PC-9 (cell line): ENCODE measurements at regions not wholly inside any gene's neighbourhood (a gene's known extent, or its start where the extent isn't known, plus 50 kb on each side); places are given as distances from the start of the nearest gene placed in this dataset.
A peak's percentile ranks its signal among the peaks of the same experiment; 100 is the strongest.

Experiments used
- BruUV-seq: library from RNA; stranded (reverse); fragments of 400-500 nt; replicated peaks from 2 replicates; lab custom pipeline; 2021; lab: Mats Ljungman, UMichigan
- CTCF ChIA-PET: fragments of 300-600 bp; sonication (Branson Sonifier 250); formaldehyde crosslinking; loops from one replicate; lab custom pipeline; 2022; ENCODE audit warnings: antibody characterized with exemption; lab: Charles Lee
- POLR2A ChIA-PET: fragments of 300-600 bp; sonication (Branson Sonifier 250); formaldehyde crosslinking; loops from one replicate; lab custom pipeline; 2022; ENCODE audit warnings: antibody characterized with exemption; ENCODE audit not compliant: unreplicated experiment; lab: Charles Lee
- DNase-seq, 2 experiments: peaks; one replicate each; pipeline versions ENCODE4 v3.0.0 to v3.0.0-alpha.2; 2015 to 2022; ENCODE audit warnings: mixed read lengths in 1 of 2
- H2AFZ ChIP-seq: fragments of 200-600 bp; sonication (generic); 2 replicates; pipeline ENCODE4 v1.8.1; 2017; ENCODE audit warnings: antibody characterized with exemption
- H3F3A ChIP-seq: fragments of 200-600 bp; sonication (generic); 2 replicates; pipeline ENCODE4 v1.8.1; 2017; ENCODE audit warnings: antibody characterized with exemption, mild to moderate bottlenecking, low read depth; ENCODE audit not compliant: insufficient read depth
- H3K27ac ChIP-seq: fragments of 200-600 bp; sonication (generic); 2 replicates; pipeline ENCODE4 v1.6.1; 2016; ENCODE audit warnings: mixed run types
- H3K27me3 ChIP-seq: fragments of 200-600 bp; sonication (generic); 2 replicates; pipeline ENCODE4 v1.6.1; 2016; ENCODE audit warnings: low read depth, mixed run types; ENCODE audit not compliant: insufficient read depth
- H3K36me3 ChIP-seq: fragments of 200-600 bp; sonication (generic); 2 replicates; pipeline ENCODE4 v1.6.1; 2016; ENCODE audit warnings: low read depth, mixed run types
- H3K4me1 ChIP-seq: fragments of 200-600 bp; sonication (generic); replicated peaks from 2 replicates; pipeline ENCODE4 v1.6.1; 2016; ENCODE audit warnings: mixed run types; ENCODE audit not compliant: insufficient read depth
- H3K4me2 ChIP-seq: fragments of 200-600 bp; sonication (generic); 2 replicates; pipeline ENCODE4 v1.6.1; 2017; ENCODE audit warnings: mixed run types
- H3K4me3 ChIP-seq: fragments of 200-600 bp; sonication (generic); 2 replicates; pipeline ENCODE4 v1.6.1; 2016; ENCODE audit warnings: mixed run types
- H3K79me2 ChIP-seq: fragments of 200-600 bp; sonication (generic); 2 replicates; pipeline ENCODE4 v1.6.1; 2017; ENCODE audit warnings: low read depth, mixed run types
- H3K9me2 ChIP-seq: fragments of 200-600 bp; sonication (generic); 2 replicates; pipeline ENCODE4 v1.8.1; 2017; ENCODE audit warnings: mild to moderate bottlenecking; ENCODE audit not compliant: insufficient read depth
- H3K9me3 ChIP-seq: fragments of 200-600 bp; sonication (generic); 2 replicates; pipeline ENCODE4 v1.8.1; 2016; ENCODE audit warnings: low read depth; ENCODE audit not compliant: insufficient read depth
- H4K20me1 ChIP-seq: fragments of 200-600 bp; sonication (generic); 2 replicates; pipeline ENCODE4 v1.8.1; 2017; ENCODE audit not compliant: insufficient read depth
- EZH2 ChIP-seq: fragments of 200-600 bp; sonication (generic); IDR thresholded peaks from 2 replicates; pipeline ENCODE4 v1.8.0; 2017; ENCODE audit warnings: antibody characterized with exemption, low read depth
- intact Hi-C: fragments of 100-400 bp; cut with micrococcal nuclease; formaldehyde crosslinking; loops from one replicate; pipeline ENCODE4 v1.10.0; 2022; ENCODE audit not compliant: unreplicated experiment
- TF ChIP-seq, protein P1 (sequence below): fragments of 200-600 bp; sonication (generic); conservative IDR thresholded peaks from 2 replicates; pipeline ENCODE4 v1.6.1; 2017; ENCODE audit warnings: mixed run types, antibody characterized with exemption, mild to moderate bottlenecking, moderate library complexity

DNA sequence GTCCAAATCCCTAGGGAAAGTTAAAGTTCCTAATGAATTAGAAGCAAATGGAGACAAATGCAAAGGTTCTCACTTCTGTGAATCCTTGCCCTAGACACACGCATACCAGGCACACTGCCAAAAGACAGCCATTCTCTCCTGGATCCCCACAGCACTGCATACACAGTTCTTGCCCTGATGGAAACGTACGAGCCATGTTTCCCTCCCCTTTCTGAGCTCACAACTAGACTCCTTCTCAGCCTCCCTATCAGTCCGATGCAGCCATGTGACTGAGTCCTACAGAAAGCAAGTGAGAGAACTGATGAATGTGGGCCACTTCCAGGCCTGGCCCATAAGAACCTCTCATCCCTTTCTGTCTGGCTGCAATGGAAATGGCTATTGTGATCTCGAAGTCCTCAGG, 92.0 kb downstream of the ZNF608 start:
- no TSS peak for BruUV-seq
- Histone ChIP-seq H3K4me3 (no peak overlapping the region), H3F3A (peaks cover 51% of the 10 kb centered on the region; the same call in 1 of the 2 replicates), H4K20me1 (no peaks in the 10 kb centered on the region), H3K36me3 (no peaks in the 10 kb centered on the region), H2AFZ (no peak overlapping the region), H3K27ac (peak overlapping the region; percentile 83; the same call in 1 of the 2 replicates), H3K9me3 (no peaks in the 10 kb centered on the region), H3K9me2 (no peaks in the 10 kb centered on the region), H3K4me2 (peak overlapping the region; percentile 72), H3K79me2 (no peaks in the 10 kb centered on the region), H3K4me1 (peaks cover 77% of the 10 kb centered on the region), H3K27me3 (no peaks in the 10 kb centered on the region)
- POLR2A ChIA-PET: no interaction called here
- DNase-seq: no peak
- no peak for TF ChIP-seq EZH2
- TF ChIP-seq, protein P1, sequence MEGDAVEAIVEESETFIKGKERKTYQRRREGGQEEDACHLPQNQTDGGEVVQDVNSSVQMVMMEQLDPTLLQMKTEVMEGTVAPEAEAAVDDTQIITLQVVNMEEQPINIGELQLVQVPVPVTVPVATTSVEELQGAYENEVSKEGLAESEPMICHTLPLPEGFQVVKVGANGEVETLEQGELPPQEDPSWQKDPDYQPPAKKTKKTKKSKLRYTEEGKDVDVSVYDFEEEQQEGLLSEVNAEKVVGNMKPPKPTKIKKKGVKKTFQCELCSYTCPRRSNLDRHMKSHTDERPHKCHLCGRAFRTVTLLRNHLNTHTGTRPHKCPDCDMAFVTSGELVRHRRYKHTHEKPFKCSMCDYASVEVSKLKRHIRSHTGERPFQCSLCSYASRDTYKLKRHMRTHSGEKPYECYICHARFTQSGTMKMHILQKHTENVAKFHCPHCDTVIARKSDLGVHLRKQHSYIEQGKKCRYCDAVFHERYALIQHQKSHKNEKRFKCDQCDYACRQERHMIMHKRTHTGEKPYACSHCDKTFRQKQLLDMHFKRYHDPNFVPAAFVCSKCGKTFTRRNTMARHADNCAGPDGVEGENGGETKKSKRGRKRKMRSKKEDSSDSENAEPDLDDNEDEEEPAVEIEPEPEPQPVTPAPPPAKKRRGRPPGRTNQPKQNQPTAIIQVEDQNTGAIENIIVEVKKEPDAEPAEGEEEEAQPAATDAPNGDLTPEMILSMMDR: no peak
- CTCF ChIA-PET: no interaction called here
- intact Hi-C loops: no loop called here

- BruUV-seq: no TSS peak
- H3K4me3 ChIP-seq: no peak overlapping the region
- ChIA-PET CTCF (no interaction called here), POLR2A (no interaction called here)
- no peak overlapping the region for H3K4me2 ChIP-seq
- H3K36me3 ChIP-seq: no peaks in the 10 kb centered on the region
- no peaks in the 10 kb centered on the region for H3K79me2 ChIP-seq
- intact Hi-C loops: no loop called here
- no peaks in the 10 kb centered on the region for H4K20me1 ChIP-seq
- no peaks in the 10 kb centered on the region for H3K27me3 ChIP-seq
- peaks cover 52% of the 10 kb centered on the region; the same call in 1 of the 2 replicates for H3F3A ChIP-seq
- H3K4me1 ChIP-seq: peaks cover 77% of the 10 kb centered on the region
- H3K27ac ChIP-seq: no peak overlapping the region
- DNase-seq: no peak
- no peaks in the 10 kb centered on the region for H3K9me3 ChIP-seq
- H3K9me2 ChIP-seq: no peaks in the 10 kb centered on the region
- TF ChIP-seq, protein P1: no peak
- TF ChIP-seq EZH2: no peak
- no peak overlapping the region for H2AFZ ChIP-seq
Measured at GRCh38 chr5:124653666-124654065, 92.8 kb downstream of the ZNF608 start.

GRCh38 chr5:124652892-124653441, 93.5 kb downstream of the ZNF608 start:
- no TSS peak for BruUV-seq
- Histone ChIP-seq H3K36me3 (no peaks in the 10 kb centered on the region), H3F3A (peaks cover 52% of the 10 kb centered on the region; the same call in 1 of the 2 replicates), H3K27ac (no peak overlapping the region), H3K79me2 (no peaks in the 10 kb centered on the region), H3K4me1 (peaks cover 75% of the 10 kb centered on the region), H3K4me2 (no peak overlapping the region), H4K20me1 (no peaks in the 10 kb centered on the region), H3K4me3 (no peak overlapping the region), H2AFZ (no peak overlapping the region), H3K9me2 (no peaks in the 10 kb centered on the region), H3K9me3 (no peaks in the 10 kb centered on the region), H3K27me3 (no peaks in the 10 kb centered on the region)
- no peak for TF ChIP-seq EZH2
- TF ChIP-seq, protein P1: no peak
- no peak for DNase-seq
- CTCF ChIA-PET: no interaction called here
- POLR2A ChIA-PET: no interaction called here
- intact Hi-C loops: no loop called here
